Kidney (tissue), 13 donors: ENCODE measurements at regions not wholly inside any gene's neighbourhood (a gene's known extent, or its start where the extent isn't known, plus 50 kb on each side); places are given as distances from the start of the nearest gene placed in this dataset.

Experiments
- DNase-seq, 5 donors: peaks; one replicate each; pipeline ENCODE4 v3.0.0-alpha.2; 2013 to 2020
- FAIRE-seq: peaks from 2 replicates; lab custom pipeline; 2012; peaks lifted over from hg19 to GRCh38; lab: Jason Lieb, UNC
- H3K27ac ChIP-seq, 2 donors: one replicate each; pipeline ENCODE4 v1.7.0; 2013; ENCODE audit warnings: low read depth in 2 of 2, low read length in 2 of 2, inconsistent platforms in 1 of 2
- H3K27me3 ChIP-seq: one replicate; pipeline ENCODE4 v1.7.1; 2013; ENCODE audit warnings: low read length, inconsistent platforms; ENCODE audit not compliant: control insufficient read depth, insufficient read depth
- H3K36me3 ChIP-seq, 3 donors: one replicate each; pipeline versions ENCODE4 v1.7.0 to v1.7.1; 2013; ENCODE audit warnings: low read length in 3 of 3, control low read depth in 1 of 3, inconsistent platforms in 1 of 3; ENCODE audit not compliant: insufficient read depth in 3 of 3, control insufficient read depth in 2 of 3
- H3K4me1 ChIP-seq, 3 donors: one replicate each; pipeline versions ENCODE4 v1.7.0 to v1.7.1; 2013; ENCODE audit warnings: low read length in 3 of 3, inconsistent platforms in 1 of 3, low read depth in 1 of 3; ENCODE audit not compliant: control insufficient read depth in 2 of 3, insufficient read depth in 2 of 3
- H3K4me3 ChIP-seq, 3 donors: one replicate each; pipeline versions ENCODE4 v1.7.0 to v1.8.1; 2013; ENCODE audit warnings: low read length in 3 of 3, control low read depth in 1 of 3, inconsistent platforms in 1 of 3
- H3K9ac ChIP-seq, 3 donors: one replicate each; pipeline versions ENCODE4 v1.7.0 to v1.7.1; 2013; ENCODE audit warnings: low read length in 3 of 3, control low read depth in 1 of 3, inconsistent platforms in 1 of 3
- H3K9me3 ChIP-seq, 3 donors: one replicate each; pipeline versions ENCODE4 v1.7.0 to v1.7.1; 2013; ENCODE audit warnings: low read length in 3 of 3, control low read depth in 1 of 3, inconsistent platforms in 1 of 3; ENCODE audit not compliant: control insufficient read depth in 2 of 3, insufficient read depth in 1 of 3
- intact Hi-C: fragments of 100-400 bp; cut with DNase I; formaldehyde crosslinking; loops from one replicate; pipeline ENCODE4 v1.11.1; 2022
- TF ChIP-seq, protein P1 (sequence below): IDR thresholded peaks from 3 replicates; pipeline ENCODE4 v1.5.1; 2012; ENCODE audit warnings: mild to moderate bottlenecking, moderate library complexity, borderline replicate concordance; ENCODE audit not compliant: insufficient read depth; ENCODE audit errors: extremely low read depth
- donor health status: control.
- donor health status: control.
- donor health status: control.
- donor health status: control.
- donor health status: control.
- donor health status: DM: yes; HTN: yes; CAD: no.
- donor health status: Normal renal cell carcinoma (clear cell type).

DNA sequence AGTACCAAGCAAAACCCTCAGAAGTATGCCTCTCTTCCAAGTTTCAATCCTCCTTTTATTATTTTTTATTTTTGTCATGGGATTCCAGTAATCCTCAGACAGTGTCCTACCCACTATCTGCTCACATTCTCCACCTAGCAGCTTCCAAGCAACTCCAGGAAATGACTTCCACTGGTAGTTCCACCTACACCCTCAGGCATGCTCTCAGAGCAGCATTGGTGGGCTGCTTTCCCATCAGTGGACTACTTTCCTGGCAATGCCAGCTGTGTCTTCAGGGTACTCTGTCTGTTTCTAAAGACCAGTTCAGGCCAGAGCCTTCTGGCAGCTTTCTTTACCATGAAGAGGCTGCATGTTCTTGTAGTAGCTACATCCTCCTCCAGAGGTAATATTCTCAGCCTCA, 244.0 kb downstream of the HGF start:
- Histone ChIP-seq H3K27me3 (no peaks in the 10 kb centered on the region), H3K27ac (no peak overlapping the region), H3K4me1 (no peaks in the 10 kb centered on the region), H3K9ac (no peak overlapping the region), H3K4me3 (no peak overlapping the region), H3K9me3 (no peaks in the 10 kb centered on the region), H3K36me3 (no peaks in the 10 kb centered on the region)
- intact Hi-C loops: no loop called here
- TF ChIP-seq, protein P1, sequence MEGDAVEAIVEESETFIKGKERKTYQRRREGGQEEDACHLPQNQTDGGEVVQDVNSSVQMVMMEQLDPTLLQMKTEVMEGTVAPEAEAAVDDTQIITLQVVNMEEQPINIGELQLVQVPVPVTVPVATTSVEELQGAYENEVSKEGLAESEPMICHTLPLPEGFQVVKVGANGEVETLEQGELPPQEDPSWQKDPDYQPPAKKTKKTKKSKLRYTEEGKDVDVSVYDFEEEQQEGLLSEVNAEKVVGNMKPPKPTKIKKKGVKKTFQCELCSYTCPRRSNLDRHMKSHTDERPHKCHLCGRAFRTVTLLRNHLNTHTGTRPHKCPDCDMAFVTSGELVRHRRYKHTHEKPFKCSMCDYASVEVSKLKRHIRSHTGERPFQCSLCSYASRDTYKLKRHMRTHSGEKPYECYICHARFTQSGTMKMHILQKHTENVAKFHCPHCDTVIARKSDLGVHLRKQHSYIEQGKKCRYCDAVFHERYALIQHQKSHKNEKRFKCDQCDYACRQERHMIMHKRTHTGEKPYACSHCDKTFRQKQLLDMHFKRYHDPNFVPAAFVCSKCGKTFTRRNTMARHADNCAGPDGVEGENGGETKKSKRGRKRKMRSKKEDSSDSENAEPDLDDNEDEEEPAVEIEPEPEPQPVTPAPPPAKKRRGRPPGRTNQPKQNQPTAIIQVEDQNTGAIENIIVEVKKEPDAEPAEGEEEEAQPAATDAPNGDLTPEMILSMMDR: no peak
- FAIRE-seq (no peak), DNase-seq (no peak)

DNA sequence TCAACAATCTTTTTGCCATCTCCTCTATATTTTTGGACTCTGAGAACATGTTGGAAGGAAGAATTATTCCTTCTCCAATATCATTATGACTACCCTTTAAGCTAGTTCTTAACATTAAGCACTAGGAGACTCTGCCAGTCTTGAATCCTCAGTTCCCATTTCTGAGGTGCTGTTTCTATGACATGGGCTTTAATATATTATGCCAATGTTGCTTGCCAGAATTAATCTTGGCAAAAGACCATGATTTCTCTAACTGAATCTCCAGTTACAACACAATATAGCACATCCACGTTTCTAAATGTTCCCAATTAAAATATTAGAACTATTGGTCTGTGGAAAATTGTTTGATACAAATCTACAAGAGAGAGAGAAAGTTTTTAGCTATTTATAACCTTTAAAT, 250.0 kb downstream of the HGF start:
- no peak overlapping the region for H3K4me3 ChIP-seq
- no peak for FAIRE-seq

DNA sequence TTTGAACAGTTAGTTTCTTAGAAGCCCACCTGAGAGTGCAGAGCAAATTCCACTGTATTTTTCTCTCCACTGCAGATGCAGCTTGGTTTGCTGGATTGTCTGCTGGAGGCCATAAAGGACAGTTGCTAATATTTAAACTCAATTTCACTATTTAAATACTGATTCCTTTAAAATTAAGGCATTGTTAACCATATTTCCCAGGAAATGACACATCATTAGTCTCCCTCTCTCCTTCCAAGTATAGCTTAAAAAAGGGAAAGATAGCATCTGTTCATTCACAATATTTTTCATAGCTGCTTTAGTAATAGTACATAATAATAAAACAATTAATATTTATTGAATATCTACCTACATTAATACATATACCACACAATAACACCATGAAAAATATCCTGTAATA, 252.9 kb downstream of the HGF start:
- H3K4me1 ChIP-seq: no peaks in the 10 kb centered on the region
- DNase-seq: no peak
- H3K9ac ChIP-seq: no peak overlapping the region
- no peak for FAIRE-seq
- no peak overlapping the region for H3K4me3 ChIP-seq
- intact Hi-C loops: no loop called here
- no peaks in the 10 kb centered on the region for H3K9me3 ChIP-seq
- TF ChIP-seq, protein P1: no peak
- H3K27ac ChIP-seq: no peak overlapping the region
- H3K27me3 ChIP-seq: no peaks in the 10 kb centered on the region
- H3K36me3 ChIP-seq: no peaks in the 10 kb centered on the region

More for the DNA sequence above, 250.0 kb downstream of the HGF start:
- no peaks in the 10 kb centered on the region for H3K9me3 ChIP-seq
- no peak overlapping the region for H3K9ac ChIP-seq
- no peaks in the 10 kb centered on the region for H3K27me3 ChIP-seq
- H3K36me3 ChIP-seq: no peaks in the 10 kb centered on the region
- TF ChIP-seq, protein P1: no peak
- no peaks in the 10 kb centered on the region for H3K4me1 ChIP-seq
- no peak overlapping the region for H3K27ac ChIP-seq
- intact Hi-C loops: no loop called here
- no peak for DNase-seq

DNA sequence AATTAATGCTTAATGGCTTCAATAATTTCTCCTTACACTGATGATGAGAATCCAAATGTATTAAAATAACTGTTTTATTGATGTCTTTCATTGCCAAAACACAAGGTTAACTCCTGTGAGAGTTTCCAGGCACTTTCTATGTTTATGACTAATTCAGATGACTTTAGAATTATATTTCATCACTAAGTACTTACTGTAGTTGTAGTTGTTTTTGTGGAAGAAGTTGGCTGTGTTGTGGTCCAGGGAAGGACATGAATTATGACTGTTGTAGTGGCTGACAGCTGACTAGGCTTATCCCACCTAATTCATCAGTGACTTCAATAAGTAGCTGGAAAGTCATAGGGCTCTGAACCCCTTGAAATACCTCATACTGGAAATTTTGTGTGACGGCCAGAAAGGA, 254.8 kb downstream of the HGF start:
- Histone ChIP-seq H3K27ac (no peak overlapping the region), H3K9ac (no peak overlapping the region), H3K4me1 (no peaks in the 10 kb centered on the region), H3K4me3 (no peak overlapping the region), H3K27me3 (no peaks in the 10 kb centered on the region), H3K9me3 (no peaks in the 10 kb centered on the region), H3K36me3 (no peaks in the 10 kb centered on the region)
- FAIRE-seq: no peak
- no peak for DNase-seq
- intact Hi-C loops: no loop called here
- TF ChIP-seq, protein P1: no peak
